Keratinocyte (primary cell): ENCODE measurements at regions not wholly inside any gene's neighbourhood (a gene's known extent, or its start where the extent isn't known, plus 50 kb on each side); places are given as distances from the start of the nearest gene placed in this dataset.

Experiments used
- DNase-seq: peaks from one replicate; pipeline ENCODE4 v3.0.0-alpha.2; 2011; ENCODE audit warnings: low read depth, missing footprints, low spot score
- FAIRE-seq: peaks from 2 replicates; lab custom pipeline; 2011; peaks lifted over from hg19 to GRCh38; lab: Jason Lieb, UNC
- H2AFZ ChIP-seq: 2 replicates; pipeline ENCODE4 v1.6.0; 2012; ENCODE audit warnings: low read length, control low read depth, inconsistent platforms; ENCODE audit not compliant: control insufficient read depth
- H3K27ac ChIP-seq: 2 replicates; pipeline ENCODE4 v1.5.1; 2011; ENCODE audit warnings: low read length; ENCODE audit not compliant: control insufficient read depth, insufficient read depth
- H3K27me3 ChIP-seq: 3 replicates; pipeline ENCODE4 v1.6.0; 2011; ENCODE audit warnings: low read length; ENCODE audit not compliant: control insufficient read depth, insufficient read depth; ENCODE audit errors: extremely low read depth
- H3K36me3 ChIP-seq, 2 experiments: 2 replicates in 1 of 2; 3 replicates in 1 of 2; pipeline ENCODE4 v1.5.1; 2011; ENCODE audit warnings: low read length in 2 of 2, mild to moderate bottlenecking in 1 of 2; ENCODE audit not compliant: control insufficient read depth in 2 of 2, insufficient read depth in 2 of 2; ENCODE audit errors: extremely low read depth in 1 of 2
- H3K4me1 ChIP-seq: 3 replicates; pipeline ENCODE4 v1.5.1; 2011; ENCODE audit warnings: low read length; ENCODE audit not compliant: control insufficient read depth, insufficient read depth; ENCODE audit errors: extremely low read depth
- H3K4me2 ChIP-seq: 3 replicates; pipeline ENCODE4 v1.6.0; 2011; ENCODE audit warnings: low read depth, low read length; ENCODE audit not compliant: control insufficient read depth, insufficient read depth; ENCODE audit errors: extremely low read depth
- H3K4me3 ChIP-seq, 3 experiments: fragments of 200-600 bp in 1 of 3; sonication (generic) in 1 of 3; 2 replicates in 2 of 3; 3 replicates in 1 of 3; pipeline ENCODE4 v1.5.1; 2011 to 2016; ENCODE audit warnings: low read length in 3 of 3, mild to moderate bottlenecking in 3 of 3, control low read depth in 2 of 3, inconsistent platforms in 1 of 3, low read depth in 1 of 3, mixed read lengths in 1 of 3, mixed run types in 1 of 3, moderate library complexity in 1 of 3; ENCODE audit not compliant: control insufficient read depth in 2 of 3, insufficient read depth in 2 of 3; ENCODE audit errors: extremely low read depth in 1 of 3
- H3K79me2 ChIP-seq: 2 replicates; pipeline ENCODE4 v1.6.0; 2012; ENCODE audit warnings: low read length; ENCODE audit not compliant: control insufficient read depth, insufficient read depth
- H3K9ac ChIP-seq: 3 replicates; pipeline ENCODE4 v1.6.0; 2011; ENCODE audit warnings: low read length; ENCODE audit not compliant: control insufficient read depth, insufficient read depth; ENCODE audit errors: extremely low read depth
- H3K9me1 ChIP-seq: 3 replicates; pipeline ENCODE4 v1.6.0; 2011; ENCODE audit warnings: low read length; ENCODE audit not compliant: control insufficient read depth, insufficient read depth; ENCODE audit errors: extremely low read depth
- H3K9me3 ChIP-seq: 2 replicates; pipeline ENCODE4 v1.5.1; 2012; ENCODE audit warnings: low read depth, low read length; ENCODE audit not compliant: control insufficient read depth
- H4K20me1 ChIP-seq: 3 replicates; pipeline ENCODE4 v1.6.0; 2011; ENCODE audit warnings: low read length; ENCODE audit not compliant: control insufficient read depth, insufficient read depth; ENCODE audit errors: extremely low read depth
- EZH2 ChIP-seq: IDR thresholded peaks from one replicate; pipeline ENCODE4 v1.6.1; 2012; ENCODE audit warnings: inconsistent platforms, mild to moderate bottlenecking, low read length, moderate library complexity
- dilution Hi-C: fragments of 300-500 bp; cut with MboI; formaldehyde crosslinking; loops from one replicate; pipeline ENCODE4 v1.7.0; 2020; ENCODE audit warnings: low sequenced_read_pairs; ENCODE audit not compliant: extremely low pct_ligation_motif_present
- TF ChIP-seq, protein P1 (sequence below), 3 experiments: IDR thresholded peaks in 1 of 3; conservative IDR thresholded peaks in 1 of 3; optimal IDR thresholded peaks in 1 of 3; 2 replicates in 2 of 3; 3 replicates in 1 of 3; pipeline versions ENCODE3 to v1.5.1; 2011; ENCODE audit warnings: low read length in 3 of 3, mild to moderate bottlenecking in 3 of 3, moderate library complexity in 2 of 3, control low read depth in 1 of 3, inconsistent platforms in 1 of 3; ENCODE audit not compliant: insufficient read depth in 2 of 3; ENCODE audit errors: extremely low read depth in 1 of 3

DNA sequence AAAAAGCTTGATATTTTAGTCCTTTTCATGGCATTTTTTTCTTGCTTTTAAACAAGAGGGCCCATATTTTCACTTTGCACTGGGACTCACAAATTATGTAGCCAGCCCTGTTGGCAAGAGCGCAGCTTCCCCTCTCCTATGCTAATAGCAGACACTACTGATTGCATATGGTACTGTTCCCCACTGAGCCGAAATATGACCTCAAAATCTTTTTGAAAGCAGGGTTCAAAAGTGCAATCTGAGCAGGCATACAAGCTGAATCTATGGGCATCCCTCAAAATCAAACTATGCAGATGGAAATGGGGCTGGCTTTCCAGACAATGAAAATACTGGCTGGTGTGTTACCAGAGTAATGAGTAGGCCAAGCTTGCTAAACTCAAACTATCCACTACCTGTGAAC is 225.2 kb upstream of the SETMAR start:
- Histone ChIP-seq H4K20me1 (no peaks in the 10 kb centered on the region), H3K36me3 (no peaks in the 10 kb centered on the region), H2AFZ (no peak overlapping the region), H3K9ac (no peak overlapping the region), H3K9me1 (no peaks in the 10 kb centered on the region), H3K4me3 (no peak overlapping the region), H3K79me2 (no peaks in the 10 kb centered on the region), H3K9me3 (no peaks in the 10 kb centered on the region), H3K4me2 (no peak overlapping the region), H3K27me3 (no peaks in the 10 kb centered on the region), H3K27ac (no peak overlapping the region), H3K4me1 (no peaks in the 10 kb centered on the region)
- FAIRE-seq: no peak
- dilution Hi-C loops: no loop called here
- TF ChIP-seq, protein P1, sequence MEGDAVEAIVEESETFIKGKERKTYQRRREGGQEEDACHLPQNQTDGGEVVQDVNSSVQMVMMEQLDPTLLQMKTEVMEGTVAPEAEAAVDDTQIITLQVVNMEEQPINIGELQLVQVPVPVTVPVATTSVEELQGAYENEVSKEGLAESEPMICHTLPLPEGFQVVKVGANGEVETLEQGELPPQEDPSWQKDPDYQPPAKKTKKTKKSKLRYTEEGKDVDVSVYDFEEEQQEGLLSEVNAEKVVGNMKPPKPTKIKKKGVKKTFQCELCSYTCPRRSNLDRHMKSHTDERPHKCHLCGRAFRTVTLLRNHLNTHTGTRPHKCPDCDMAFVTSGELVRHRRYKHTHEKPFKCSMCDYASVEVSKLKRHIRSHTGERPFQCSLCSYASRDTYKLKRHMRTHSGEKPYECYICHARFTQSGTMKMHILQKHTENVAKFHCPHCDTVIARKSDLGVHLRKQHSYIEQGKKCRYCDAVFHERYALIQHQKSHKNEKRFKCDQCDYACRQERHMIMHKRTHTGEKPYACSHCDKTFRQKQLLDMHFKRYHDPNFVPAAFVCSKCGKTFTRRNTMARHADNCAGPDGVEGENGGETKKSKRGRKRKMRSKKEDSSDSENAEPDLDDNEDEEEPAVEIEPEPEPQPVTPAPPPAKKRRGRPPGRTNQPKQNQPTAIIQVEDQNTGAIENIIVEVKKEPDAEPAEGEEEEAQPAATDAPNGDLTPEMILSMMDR (optimal IDR thresholded peaks at IDR 0.05 in 1 of 3, IDR thresholded peaks at IDR 0.05 in 1 of 3, conservative IDR thresholded peaks at IDR 0.05 in 1 of 3; ENCODE audit: extremely low read depth in 1 of 3, insufficient read depth in 2 of 3, low read length in 3 of 3): no peak
- TF ChIP-seq EZH2: no peak
- no peak for DNase-seq

DNA sequence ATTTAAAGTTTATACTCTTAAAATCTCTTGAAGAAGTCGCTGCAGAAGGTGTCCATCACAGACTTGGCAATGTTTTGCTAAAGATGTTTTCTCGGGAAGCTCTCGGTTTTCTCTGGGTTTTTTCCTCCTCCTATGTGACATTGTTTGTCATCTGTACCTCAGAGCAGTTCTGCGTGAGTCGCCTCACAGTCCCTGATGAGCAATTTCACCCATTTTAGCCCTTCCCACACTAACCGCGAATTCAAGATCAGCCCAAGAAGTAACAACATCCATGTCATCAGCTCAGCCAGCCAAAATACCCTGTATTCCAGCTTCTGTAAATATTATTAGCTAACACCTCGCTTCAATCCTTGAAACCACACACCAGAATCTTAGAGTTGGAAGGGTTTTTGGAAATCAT is 224.3 kb upstream of the SETMAR start:
- no peaks in the 10 kb centered on the region for H3K4me1 ChIP-seq
- no peaks in the 10 kb centered on the region for H3K79me2 ChIP-seq
- no peak overlapping the region for H3K9ac ChIP-seq
- H2AFZ ChIP-seq: no peak overlapping the region
- no peak overlapping the region for H3K4me3 ChIP-seq
- FAIRE-seq (no peak), DNase-seq (no peak)
- no peaks in the 10 kb centered on the region for H4K20me1 ChIP-seq
- TF ChIP-seq, protein P1 (optimal IDR thresholded peaks at IDR 0.05 in 1 of 3, IDR thresholded peaks at IDR 0.05 in 1 of 3, conservative IDR thresholded peaks at IDR 0.05 in 1 of 3; ENCODE audit: extremely low read depth in 1 of 3, insufficient read depth in 2 of 3, low read length in 3 of 3): no peak
- TF ChIP-seq EZH2: no peak
- no peaks in the 10 kb centered on the region for H3K27me3 ChIP-seq
- no peaks in the 10 kb centered on the region for H3K9me1 ChIP-seq
- no peak overlapping the region for H3K27ac ChIP-seq
- H3K9me3 ChIP-seq: no peaks in the 10 kb centered on the region
- no peaks in the 10 kb centered on the region for H3K36me3 ChIP-seq
- H3K4me2 ChIP-seq: no peak overlapping the region
- dilution Hi-C loops: no loop called here
